WERI-Rb-1 (cell line): ENCODE measurements at regions not wholly inside any gene's neighbourhood (a gene's known extent, or its start where the extent isn't known, plus 50 kb on each side); places are given as distances from the start of the nearest gene placed in this dataset.

Source experiments
- DNase-seq: peaks from one replicate; pipeline ENCODE4 v3.0.0-alpha.2; 2020
- H3K27ac ChIP-seq: fragments of 250-450 bp; sonication (Bioruptor Pico); 2 replicates; pipeline ENCODE4 v1.5.1; 2020; ENCODE audit warnings: mild to moderate bottlenecking, moderate library complexity
- H3K27me3 ChIP-seq: fragments of 250-450 bp; sonication (Bioruptor Pico); 2 replicates; pipeline ENCODE4 v1.5.1; 2021; ENCODE audit warnings: mild to moderate bottlenecking, low read depth, moderate library complexity; ENCODE audit not compliant: insufficient read depth, severe bottlenecking
- H3K36me3 ChIP-seq: fragments of 250-450 bp; sonication (Bioruptor Pico); 2 replicates; pipeline ENCODE4 v1.5.1; 2020; ENCODE audit warnings: mild to moderate bottlenecking, moderate library complexity
- H3K4me3 ChIP-seq: 2 replicates; pipeline ENCODE4 v1.5.1; 2011; ENCODE audit warnings: low read depth, mild to moderate bottlenecking, control low read depth, low read length
- H3K9me3 ChIP-seq: fragments of 250-450 bp; sonication (Bioruptor Pico); 2 replicates; pipeline ENCODE4 v1.5.1; 2021; ENCODE audit warnings: mild to moderate bottlenecking, moderate library complexity; ENCODE audit not compliant: severe bottlenecking
- CTCF ChIP-seq: IDR thresholded peaks from 2 replicates; pipeline ENCODE4 v1.5.1; 2011; ENCODE audit warnings: low read depth, mild to moderate bottlenecking, control low read depth, inconsistent platforms, low read length

- Histone ChIP-seq H3K27ac (no peak overlapping the region), H3K36me3 (no peaks in the 10 kb centered on the region), H3K9me3 (peaks cover 6% of the 10 kb centered on the region), H3K4me3 (no peak overlapping the region), H3K27me3 (no peaks in the 10 kb centered on the region)
- DNase-seq, result peak; percentile 3
- TF ChIP-seq CTCF, result no peak
Observed at GRCh38 chr17:77754956-77755355, 203.5 kb upstream of the TNRC6C start.

GRCh38 chr17:77755410-77755963 lies 203.0 kb upstream of the TNRC6C start:
- no peak for TF ChIP-seq CTCF
- no peaks in the 10 kb centered on the region for H3K36me3 ChIP-seq
- no peak overlapping the region for H3K4me3 ChIP-seq
- DNase-seq, result peak; percentile 3
- H3K27me3 ChIP-seq, result no peaks in the 10 kb centered on the region
- H3K27ac ChIP-seq, result no peak overlapping the region
- H3K9me3 ChIP-seq, result peaks cover 6% of the 10 kb centered on the region

GRCh38 chr17:77756028-77756427 lies 202.5 kb upstream of the TNRC6C start:
- Histone ChIP-seq H3K9me3 (peaks cover 7% of the 10 kb centered on the region), H3K27me3 (no peaks in the 10 kb centered on the region), H3K36me3 (no peaks in the 10 kb centered on the region), H3K4me3 (no peak overlapping the region), H3K27ac (no peak overlapping the region)
- DNase-seq, result no peak
- no peak for TF ChIP-seq CTCF

- Histone ChIP-seq H3K4me3 (no peak overlapping the region), H3K36me3 (no peaks in the 10 kb centered on the region), H3K27me3 (no peaks in the 10 kb centered on the region), H3K9me3 (peaks cover 9% of the 10 kb centered on the region), H3K27ac (no peak overlapping the region)
- TF ChIP-seq CTCF, result no peak
- DNase-seq, result no peak
Observed at GRCh38 chr17:77756846-77757560, 201.5 kb upstream of the TNRC6C start.

- no peaks in the 10 kb centered on the region for H3K36me3 ChIP-seq
- no peak for DNase-seq
- H3K9me3 ChIP-seq, result peaks cover 9% of the 10 kb centered on the region
- H3K27ac ChIP-seq, result no peak overlapping the region
- H3K27me3 ChIP-seq, result no peaks in the 10 kb centered on the region
- TF ChIP-seq CTCF, result no peak
- no peak overlapping the region for H3K4me3 ChIP-seq
Observed at GRCh38 chr17:77757561-77757898, 201.0 kb upstream of the TNRC6C start.

- H3K9me3 ChIP-seq, result peaks cover 3% of the 10 kb centered on the region
- no peaks in the 10 kb centered on the region for H3K36me3 ChIP-seq
- H3K4me3 ChIP-seq, result no peak overlapping the region
- no peak for DNase-seq
- no peak for TF ChIP-seq CTCF
- H3K27me3 ChIP-seq, result no peaks in the 10 kb centered on the region
- no peak overlapping the region for H3K27ac ChIP-seq
Observed at GRCh38 chr17:77763023-77763422, 195.5 kb upstream of the TNRC6C start.
